ENCODE measurements at regions not wholly inside any gene's neighbourhood (a gene's known extent, or its start where the extent isn't known, plus 50 kb on each side); places are given as distances from the start of the nearest gene placed in this dataset.
"Not testable (repeated sequence)": the region's sequence is repeated elsewhere in the genome, so short reads cannot be mapped to it uniquely, and the experiment has no call there.

GRCh38 chr13:68897331-68897928 is 1210.2 kb upstream of the ATXN8OS start:
- no peaks in the 10 kb centered on the region for H3K27me3 ChIP-seq (ENCODE audit: insufficient read depth, insufficient read length)
- no peak overlapping the region for H3K4me3 ChIP-seq (ENCODE audit: insufficient read length, low read depth)
- DNase-seq (ENCODE audit: low read depth, low spot score), result no peak
- no peaks in the 10 kb centered on the region for H3K9me3 ChIP-seq (ENCODE audit: insufficient read depth, low read length)
- no peaks in the 10 kb centered on the region for H3K36me3 ChIP-seq (ENCODE audit: insufficient read depth, insufficient read length, low read length)
- no peaks in the 10 kb centered on the region for H3K4me1 ChIP-seq (ENCODE audit: insufficient read depth, insufficient read length)
- no peak for TF ChIP-seq ZNF274 (IDR thresholded peaks at IDR 0.05; ENCODE audit: low read depth, low read length)
- TF ChIP-seq SUZ12 (IDR thresholded peaks at IDR 0.05; ENCODE audit: extremely low read depth, insufficient read depth, insufficient read length), result no peak
- no peak for TF ChIP-seq YY1 (IDR thresholded peaks at IDR 0.05; ENCODE audit: insufficient read depth, insufficient read length)
- no peak overlapping the region for H3K9ac ChIP-seq (ENCODE audit: insufficient read length, low read depth)

DNA sequence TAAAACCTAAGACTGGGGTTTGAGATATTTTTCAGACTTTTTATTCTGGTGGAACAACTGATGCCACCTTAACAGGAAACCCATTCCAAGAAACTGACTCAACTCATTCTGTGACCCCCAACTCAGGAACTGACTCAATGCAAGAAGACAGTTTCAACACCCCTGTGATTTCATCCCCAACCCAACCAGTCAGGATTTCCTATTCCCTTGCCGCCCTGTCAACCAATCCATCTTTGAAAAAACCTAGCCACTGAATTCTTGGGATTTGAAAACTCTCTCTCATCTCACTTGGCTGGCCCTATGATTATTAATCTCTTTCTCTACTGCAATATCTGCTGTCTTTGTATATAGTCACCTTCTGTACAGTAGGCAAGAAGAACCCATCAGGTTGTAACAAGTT is 1211.9 kb upstream of the ATXN8OS start:
- H3K36me3 ChIP-seq (ENCODE audit: insufficient read depth, insufficient read length, low read length), result no peaks in the 10 kb centered on the region
- TF ChIP-seq SUZ12 (IDR thresholded peaks at IDR 0.05; ENCODE audit: extremely low read depth, insufficient read depth, insufficient read length) (no peak), YY1 (IDR thresholded peaks at IDR 0.05; ENCODE audit: insufficient read depth, insufficient read length) (no peak), ZNF274 (IDR thresholded peaks at IDR 0.05; ENCODE audit: low read depth, low read length) (no peak)
- DNase-seq (ENCODE audit: low read depth, low spot score), result no peak
- no peaks in the 10 kb centered on the region for H3K27me3 ChIP-seq (ENCODE audit: insufficient read depth, insufficient read length)
- no peak overlapping the region for H3K4me3 ChIP-seq (ENCODE audit: insufficient read length, low read depth)
- no peaks in the 10 kb centered on the region for H3K4me1 ChIP-seq (ENCODE audit: insufficient read depth, insufficient read length)
- no peaks in the 10 kb centered on the region for H3K9me3 ChIP-seq (ENCODE audit: insufficient read depth, low read length)
- no peak overlapping the region for H3K9ac ChIP-seq (ENCODE audit: insufficient read length, low read depth)

GRCh38 chr13:68893721-68894120 is 1213.9 kb upstream of the ATXN8OS start:
- not testable (repeated sequence) for H3K9me3 ChIP-seq (ENCODE audit: insufficient read depth, low read length); DNase-seq (ENCODE audit: low read depth, low spot score); H3K4me1 ChIP-seq (ENCODE audit: insufficient read depth, insufficient read length); H3K36me3 ChIP-seq (ENCODE audit: insufficient read depth, insufficient read length, low read length); H3K9ac ChIP-seq (ENCODE audit: insufficient read length, low read depth); H3K27me3 ChIP-seq (ENCODE audit: insufficient read depth, insufficient read length); H3K4me3 ChIP-seq (ENCODE audit: insufficient read length, low read depth)

- H3K4me3 ChIP-seq (ENCODE audit: insufficient read length, low read depth); H3K9me3 ChIP-seq (ENCODE audit: insufficient read depth, low read length); DNase-seq (ENCODE audit: low read depth, low spot score); H3K36me3 ChIP-seq (ENCODE audit: insufficient read depth, insufficient read length, low read length); H3K27me3 ChIP-seq (ENCODE audit: insufficient read depth, insufficient read length); H3K4me1 ChIP-seq (ENCODE audit: insufficient read depth, insufficient read length); H3K9ac ChIP-seq (ENCODE audit: insufficient read length, low read depth): not testable (repeated sequence)
These were observed 1215.0 kb upstream of the ATXN8OS start for GRCh38 chr13:68892596-68892995.

DNA sequence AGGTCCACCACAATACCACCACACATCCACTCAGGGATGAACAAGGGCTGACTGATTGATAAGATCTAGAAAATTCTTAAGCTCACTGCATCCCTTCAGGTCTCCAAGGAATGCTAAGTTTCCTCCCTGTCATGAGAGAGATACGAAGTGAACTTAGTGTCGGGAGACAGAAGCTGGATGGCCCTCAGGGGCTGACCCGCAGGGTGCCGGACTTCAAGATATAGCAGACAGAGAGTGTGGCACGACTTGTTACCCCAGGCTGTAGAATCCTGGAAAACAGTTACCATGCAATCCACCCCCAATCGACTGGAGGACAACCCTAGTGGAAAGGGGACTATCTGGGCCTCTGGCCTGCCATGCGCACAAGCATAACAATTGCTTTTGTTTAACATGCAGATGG is 1217.5 kb upstream of the ATXN8OS start:
- H3K36me3 ChIP-seq (ENCODE audit: insufficient read depth, insufficient read length, low read length), result not testable (repeated sequence)

GRCh38 chr13:68888832-68889231 is 1218.8 kb upstream of the ATXN8OS start:
- Histone ChIP-seq H3K4me3 (ENCODE audit: insufficient read length, low read depth) (no peak overlapping the region), H3K9ac (ENCODE audit: insufficient read length, low read depth) (no peak overlapping the region), H3K36me3 (ENCODE audit: insufficient read depth, insufficient read length, low read length) (no peaks in the 10 kb centered on the region), H3K4me1 (ENCODE audit: insufficient read depth, insufficient read length) (no peaks in the 10 kb centered on the region), H3K9me3 (ENCODE audit: insufficient read depth, low read length) (no peaks in the 10 kb centered on the region), H3K27me3 (ENCODE audit: insufficient read depth, insufficient read length) (no peaks in the 10 kb centered on the region)
- no peak for DNase-seq (ENCODE audit: low read depth, low spot score)
- no peak for TF ChIP-seq SUZ12 (IDR thresholded peaks at IDR 0.05; ENCODE audit: extremely low read depth, insufficient read depth, insufficient read length)

More for the DNA sequence above, 1217.5 kb upstream of the ATXN8OS start:
- H3K9ac ChIP-seq (ENCODE audit: insufficient read length, low read depth); H3K9me3 ChIP-seq (ENCODE audit: insufficient read depth, low read length); H3K4me1 ChIP-seq (ENCODE audit: insufficient read depth, insufficient read length); H3K27me3 ChIP-seq (ENCODE audit: insufficient read depth, insufficient read length); DNase-seq (ENCODE audit: low read depth, low spot score); H3K4me3 ChIP-seq (ENCODE audit: insufficient read length, low read depth): not testable (repeated sequence)

GRCh38 chr13:68872338-68872737 is 1235.3 kb upstream of the ATXN8OS start:
- H3K4me3 ChIP-seq (ENCODE audit: insufficient read length, low read depth), result no peak overlapping the region
- no peak for DNase-seq (ENCODE audit: low read depth, low spot score)
- TF ChIP-seq YY1 (IDR thresholded peaks at IDR 0.05; ENCODE audit: insufficient read depth, insufficient read length), result no peak
- TF ChIP-seq SUZ12 (IDR thresholded peaks at IDR 0.05; ENCODE audit: extremely low read depth, insufficient read depth, insufficient read length), result no peak
- TF ChIP-seq ZNF274 (IDR thresholded peaks at IDR 0.05; ENCODE audit: low read depth, low read length), result no peak
- H3K9ac ChIP-seq (ENCODE audit: insufficient read length, low read depth), result no peak overlapping the region
- no peaks in the 10 kb centered on the region for H3K4me1 ChIP-seq (ENCODE audit: insufficient read depth, insufficient read length)
- H3K9me3 ChIP-seq (ENCODE audit: insufficient read depth, low read length), result no peaks in the 10 kb centered on the region
- no peaks in the 10 kb centered on the region for H3K27me3 ChIP-seq (ENCODE audit: insufficient read depth, insufficient read length)
- no peaks in the 10 kb centered on the region for H3K36me3 ChIP-seq (ENCODE audit: insufficient read depth, insufficient read length, low read length)

DNA sequence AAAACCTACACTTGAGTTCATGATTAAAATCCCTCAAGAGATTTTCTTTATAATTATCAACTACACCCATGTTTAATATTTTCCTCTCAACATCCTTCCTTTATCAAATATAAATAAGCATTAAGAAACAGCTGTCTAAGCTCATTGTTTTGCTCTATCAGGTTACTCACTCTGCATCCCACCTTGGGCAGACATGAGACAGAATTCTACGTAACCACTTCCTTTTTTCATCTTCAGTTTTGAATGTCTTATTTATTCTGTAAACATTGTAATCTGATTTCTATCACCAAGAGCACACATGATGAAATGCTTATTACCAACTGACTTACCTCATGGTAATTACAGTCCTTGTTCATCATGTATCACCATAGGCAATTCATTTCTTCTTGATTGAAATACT is 1256.6 kb upstream of the ATXN8OS start:
- Histone ChIP-seq H3K4me1 (ENCODE audit: insufficient read depth, insufficient read length) (no peaks in the 10 kb centered on the region), H3K4me3 (ENCODE audit: insufficient read length, low read depth) (no peak overlapping the region), H3K36me3 (ENCODE audit: insufficient read depth, insufficient read length, low read length) (no peaks in the 10 kb centered on the region), H3K27me3 (ENCODE audit: insufficient read depth, insufficient read length) (no peaks in the 10 kb centered on the region), H3K9ac (ENCODE audit: insufficient read length, low read depth) (no peak overlapping the region), H3K9me3 (ENCODE audit: insufficient read depth, low read length) (no peaks in the 10 kb centered on the region)
- no peak for TF ChIP-seq YY1 (IDR thresholded peaks at IDR 0.05; ENCODE audit: insufficient read depth, insufficient read length)
- TF ChIP-seq ZNF274 (IDR thresholded peaks at IDR 0.05; ENCODE audit: low read depth, low read length), result no peak
- TF ChIP-seq SUZ12 (IDR thresholded peaks at IDR 0.05; ENCODE audit: extremely low read depth, insufficient read depth, insufficient read length), result no peak
- no peak for DNase-seq (ENCODE audit: low read depth, low spot score)
